ENCODE measurements at regions not wholly inside any gene's neighbourhood (a gene's known extent, or its start where the extent isn't known, plus 50 kb on each side); places are given as distances from the start of the nearest gene placed in this dataset.

GRCh38 chr1:79259390-79260336 is 253.1 kb upstream of the ADGRL4 start:
- no peak for TF ChIP-seq SUZ12 (IDR thresholded peaks at IDR 0.05; ENCODE audit: extremely low read depth, insufficient read depth, insufficient read length)
- no peak for TF ChIP-seq YY1 (IDR thresholded peaks at IDR 0.05; ENCODE audit: insufficient read depth, insufficient read length)
